Liver (tissue), 3 donors: ENCODE measurements at regions not wholly inside any gene's neighbourhood (a gene's known extent, or its start where the extent isn't known, plus 50 kb on each side); places are given as distances from the start of the nearest gene placed in this dataset.

ENCODE experiments used
- ATF3 ChIP-seq: IDR thresholded peaks from 2 replicates; pipeline ENCODE4 v1.6.1; 2016; ENCODE audit warnings: antibody characterized with exemption
- CTCF ChIP-seq: fragments of 150-350 bp; IDR thresholded peaks from 2 replicates; pipeline ENCODE4 v1.5.1; 2017; ENCODE audit warnings: improper control_type of control experiment, low read depth, low read length; ENCODE audit not compliant: missing input control
- EGR1 ChIP-seq, 2 donors: IDR thresholded peaks; 2 replicates each; pipeline ENCODE4 v1.6.1; 2016 to 2018; ENCODE audit warnings: antibody characterized with exemption in 2 of 2, low read depth in 2 of 2
- HNF4G ChIP-seq: IDR thresholded peaks from 2 replicates; pipeline ENCODE4 v1.6.1; 2016; ENCODE audit warnings: antibody characterized with exemption
- JUND ChIP-seq, 2 donors: IDR thresholded peaks; 2 replicates each; pipeline ENCODE4 v1.6.1; 2016; ENCODE audit warnings: antibody characterized with exemption in 2 of 2
- MAX ChIP-seq: IDR thresholded peaks from 2 replicates; pipeline ENCODE4 v1.6.1; 2016; ENCODE audit warnings: antibody characterized with exemption
- RXRA ChIP-seq, 2 donors: IDR thresholded peaks; 2 replicates each; pipeline ENCODE4 v1.6.1; 2017 to 2018; ENCODE audit warnings: antibody characterized with exemption in 2 of 2, mild to moderate bottlenecking in 1 of 2
- SP1 ChIP-seq: IDR thresholded peaks from 2 replicates; pipeline ENCODE4 v1.6.1; 2018; ENCODE audit warnings: antibody characterized with exemption, mild to moderate bottlenecking
- TAF1 ChIP-seq: conservative IDR thresholded peaks from 2 replicates; pipeline ENCODE4 v1.6.1; 2016; ENCODE audit warnings: antibody characterized with exemption, mild to moderate bottlenecking
- ZBTB33 ChIP-seq: IDR thresholded peaks from 2 replicates; pipeline ENCODE4 v1.6.1; 2016; ENCODE audit warnings: antibody characterized with exemption
- donor health status: healthy.
- donor health status: healthy.

- TF ChIP-seq JUND (IDR thresholded peaks at IDR 0.05) (no peak), SP1 (no peak), ATF3 (no peak), CTCF (no peak), ZBTB33 (no peak), HNF4G (no peak), RXRA (IDR thresholded peaks at IDR 0.05) (no peak), TAF1 (no peak), EGR1 (IDR thresholded peaks at IDR 0.05; ENCODE audit: low read depth in 2 of 2) (no peak), MAX (no peak)
These were observed 1166.3 kb upstream of the CITED2 start for GRCh38 chr6:140540743-140541142.
